Spleen (tissue), 7 donors: ENCODE measurements at regions not wholly inside any gene's neighbourhood (a gene's known extent, or its start where the extent isn't known, plus 50 kb on each side); places are given as distances from the start of the nearest gene placed in this dataset.

Experiments used
- CTCF ChIP-seq, 11 experiments: fragments of 200-600 bp in 7 of 11; fragments of 450-650 bp in 4 of 11; sonication (generic) in 4 of 11; IDR thresholded peaks in 8 of 11; conservative IDR thresholded peaks in 3 of 11; 1 replicate in 7 of 11; 2 replicates in 4 of 11; pipeline versions ENCODE4 v1.4.0 to v1.8.0; 2016 to 2021; ENCODE audit warnings: antibody characterized with exemption in 11 of 11, inconsistent platforms in 4 of 11, mild to moderate bottlenecking in 1 of 11
- POLR2A ChIP-seq, 3 donors: fragments of 450-650 bp; IDR thresholded peaks; one replicate each; pipeline ENCODE4 v1.5.1; 2017; ENCODE audit warnings: antibody characterized with exemption in 3 of 3, mild to moderate bottlenecking in 1 of 3
- donor health status: DM: no; HTN: no; CAD: no; lungs with moderate emphysema.
- donor health status: DM: no; HTN: no; CAD: no.
- donor health status: DM: no; HTN: no; CAD: no.

- TF ChIP-seq CTCF (IDR thresholded peaks at IDR 0.05 in 8 of 11, conservative IDR thresholded peaks at IDR 0.05 in 3 of 11), result no peak
- no peak for TF ChIP-seq POLR2A (IDR thresholded peaks at IDR 0.05)
Measured at GRCh38 chr4:120452001-120452400, 385.4 kb upstream of the MAD2L1 start.
